GM12873 (cell line): ENCODE measurements at regions not wholly inside any gene's neighbourhood (a gene's known extent, or its start where the extent isn't known, plus 50 kb on each side); places are given as distances from the start of the nearest gene placed in this dataset.

Experiments
- TF ChIP-seq, protein P1 (sequence below): IDR thresholded peaks from 2 replicates; pipeline ENCODE4 v1.5.1; 2012; ENCODE audit warnings: low read depth, mild to moderate bottlenecking, moderate library complexity, low read length, control low read depth; ENCODE audit not compliant: insufficient read depth; ENCODE audit errors: missing control alignments

DNA sequence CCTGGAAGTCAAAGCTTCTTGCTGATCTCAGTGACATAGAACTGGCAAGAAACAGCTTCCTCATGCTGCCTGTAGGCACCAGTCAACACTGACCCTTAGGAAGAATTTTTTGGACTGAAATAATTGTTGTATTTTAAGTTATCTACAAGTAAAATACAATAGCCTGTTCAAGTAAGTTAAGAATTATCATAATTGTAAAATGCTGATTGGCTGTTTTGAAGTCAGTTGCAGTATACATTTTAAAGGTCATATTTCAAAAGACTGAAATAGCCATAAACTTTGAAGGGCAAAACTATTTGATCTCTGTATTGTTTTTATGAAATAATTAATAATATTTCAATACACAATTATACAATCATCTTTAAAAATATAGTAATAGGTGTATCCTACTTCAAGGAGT, 794.9 kb downstream of the MAT2B start:
- TF ChIP-seq, protein P1, sequence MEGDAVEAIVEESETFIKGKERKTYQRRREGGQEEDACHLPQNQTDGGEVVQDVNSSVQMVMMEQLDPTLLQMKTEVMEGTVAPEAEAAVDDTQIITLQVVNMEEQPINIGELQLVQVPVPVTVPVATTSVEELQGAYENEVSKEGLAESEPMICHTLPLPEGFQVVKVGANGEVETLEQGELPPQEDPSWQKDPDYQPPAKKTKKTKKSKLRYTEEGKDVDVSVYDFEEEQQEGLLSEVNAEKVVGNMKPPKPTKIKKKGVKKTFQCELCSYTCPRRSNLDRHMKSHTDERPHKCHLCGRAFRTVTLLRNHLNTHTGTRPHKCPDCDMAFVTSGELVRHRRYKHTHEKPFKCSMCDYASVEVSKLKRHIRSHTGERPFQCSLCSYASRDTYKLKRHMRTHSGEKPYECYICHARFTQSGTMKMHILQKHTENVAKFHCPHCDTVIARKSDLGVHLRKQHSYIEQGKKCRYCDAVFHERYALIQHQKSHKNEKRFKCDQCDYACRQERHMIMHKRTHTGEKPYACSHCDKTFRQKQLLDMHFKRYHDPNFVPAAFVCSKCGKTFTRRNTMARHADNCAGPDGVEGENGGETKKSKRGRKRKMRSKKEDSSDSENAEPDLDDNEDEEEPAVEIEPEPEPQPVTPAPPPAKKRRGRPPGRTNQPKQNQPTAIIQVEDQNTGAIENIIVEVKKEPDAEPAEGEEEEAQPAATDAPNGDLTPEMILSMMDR, result no peak

DNA sequence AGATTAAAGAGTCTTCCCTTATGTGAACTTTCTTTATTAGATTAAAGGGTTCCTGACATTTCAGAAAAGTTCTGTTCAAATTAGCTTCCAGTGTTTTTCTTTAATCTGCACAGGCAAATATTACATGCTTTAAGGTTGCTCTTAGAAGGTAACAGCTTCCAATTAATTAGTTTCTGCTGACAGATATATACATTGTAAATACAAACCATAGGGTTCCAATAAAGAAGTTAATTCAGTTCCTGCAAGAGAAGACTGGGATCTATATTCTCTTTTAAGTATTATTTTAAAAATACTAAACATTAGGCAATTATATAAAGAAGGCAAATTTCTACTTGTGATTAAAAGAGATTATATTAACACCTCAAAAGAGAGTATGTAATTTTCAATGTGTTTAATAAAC, 795.7 kb downstream of the MAT2B start:
- TF ChIP-seq, protein P1, result no peak

DNA sequence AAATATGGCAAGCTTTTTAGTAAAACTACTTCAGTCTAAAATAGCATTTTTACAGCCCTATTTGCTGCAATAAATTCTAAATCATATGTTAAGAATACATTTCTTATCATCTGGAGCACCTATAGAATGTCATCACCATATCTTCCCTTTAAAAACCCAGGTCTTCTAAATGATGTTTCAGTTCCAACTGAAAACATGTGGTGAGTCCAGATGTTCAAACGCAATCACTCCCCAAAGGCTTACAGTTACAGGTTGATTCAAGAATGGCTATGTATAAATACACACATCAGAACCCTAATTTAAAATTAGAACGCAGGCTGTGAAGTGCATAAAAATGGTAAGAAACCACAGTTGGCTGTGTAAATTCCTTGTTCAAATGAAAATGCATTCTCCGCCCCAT, 796.3 kb downstream of the MAT2B start:
- TF ChIP-seq, protein P1, result no peak

DNA sequence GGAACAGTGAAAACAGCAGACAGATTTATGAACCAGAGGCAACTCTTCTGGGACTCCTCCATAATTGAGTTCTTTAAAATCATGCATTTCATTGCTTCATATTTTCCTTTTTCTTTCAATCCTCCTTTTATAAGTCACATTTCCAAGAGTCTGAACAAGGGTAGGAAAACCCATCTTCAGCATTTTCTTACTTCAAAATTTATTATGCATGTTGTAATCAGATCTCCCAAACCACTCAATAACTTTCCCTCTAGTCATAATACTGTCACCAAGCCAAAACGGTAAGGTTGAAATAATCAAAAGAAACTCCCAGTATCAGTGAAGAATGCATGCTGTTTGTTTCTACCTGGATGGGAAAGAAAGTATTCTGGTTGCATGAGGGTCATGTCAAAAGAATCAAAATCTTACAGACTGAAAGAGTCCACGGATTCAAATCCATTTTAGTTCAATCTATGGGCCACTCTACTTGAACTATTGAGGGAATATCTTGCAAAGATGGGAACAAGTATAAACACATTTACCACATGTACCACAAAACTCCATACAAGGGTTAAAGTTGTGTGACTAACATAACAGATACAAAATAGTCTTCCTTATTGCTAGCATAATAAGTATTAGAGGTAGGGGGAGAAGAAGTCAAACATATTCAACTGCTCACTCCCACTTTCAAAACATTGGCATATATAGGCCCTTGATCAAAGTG, 797.3 kb downstream of the MAT2B start:
- TF ChIP-seq, protein P1, result no peak

DNA sequence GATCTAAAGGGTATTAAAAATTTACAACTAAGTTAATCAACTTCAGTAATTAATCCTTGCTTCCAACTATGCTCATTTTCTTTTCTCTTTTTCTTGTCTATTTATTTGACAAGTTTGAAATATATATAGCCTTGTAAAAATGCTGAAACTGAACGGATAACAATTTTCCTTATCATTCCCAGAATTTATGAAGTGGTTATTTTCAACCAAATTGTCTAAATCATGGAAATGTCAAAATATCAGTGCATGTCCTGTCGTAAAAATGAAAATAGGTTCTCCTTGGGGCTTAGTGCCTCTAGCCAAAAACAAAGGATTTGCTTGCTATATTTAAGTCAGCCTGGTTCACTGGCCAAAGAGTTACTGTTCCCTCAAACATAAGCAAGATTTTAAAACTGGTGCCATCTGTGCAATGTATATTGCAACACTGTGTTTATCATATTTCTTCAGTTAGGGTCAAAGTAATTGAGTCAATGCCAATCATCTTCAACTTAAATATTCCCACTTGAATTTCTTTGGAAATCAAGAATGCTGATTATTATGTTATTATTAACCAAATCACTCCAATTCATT, 798.3 kb downstream of the MAT2B start:
- TF ChIP-seq, protein P1, result no peak

DNA sequence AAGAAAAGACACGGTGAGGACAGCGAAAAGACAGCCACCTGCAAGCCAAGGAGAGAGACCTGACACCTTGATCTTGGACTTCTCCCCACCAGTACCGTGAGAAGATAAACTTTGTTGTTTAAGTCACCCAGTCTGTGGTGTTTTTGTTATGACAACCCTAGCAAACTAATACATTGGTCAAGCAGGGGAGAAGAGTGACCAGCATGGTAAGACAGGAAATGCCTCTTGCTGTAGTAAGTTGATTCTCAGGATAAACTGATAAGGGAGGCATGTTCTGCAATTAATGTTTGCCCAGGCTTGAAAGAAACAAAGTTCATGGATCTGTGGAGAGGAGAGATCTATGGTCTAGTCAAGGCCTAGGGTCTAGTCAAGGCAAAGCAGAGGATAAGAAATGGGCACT, 801.2 kb downstream of the MAT2B start:
- TF ChIP-seq, protein P1, result no peak

DNA sequence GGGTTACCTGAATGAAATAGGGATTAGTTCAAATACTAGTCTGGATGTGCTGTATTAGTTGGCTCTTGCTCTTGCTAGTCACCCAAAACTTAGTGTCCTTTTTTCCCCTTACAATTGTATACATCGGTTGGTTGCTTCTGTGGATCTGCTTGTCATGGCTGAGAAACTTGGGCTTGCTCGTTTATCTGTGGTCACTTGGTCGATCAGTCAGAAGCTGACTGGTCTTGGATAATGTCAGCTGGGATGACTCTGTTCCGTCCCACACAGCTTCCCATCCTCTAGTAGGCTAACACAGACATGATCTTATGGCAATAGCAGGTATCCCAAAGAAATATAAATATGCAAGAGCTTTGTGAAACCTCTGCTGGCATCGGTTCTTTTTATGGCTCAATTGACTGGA, 807.4 kb downstream of the MAT2B start:
- TF ChIP-seq, protein P1, result no peak
